Hippocampal formation (tissue), 2 donors: ENCODE measurements at regions not wholly inside any gene's neighbourhood (a gene's known extent, or its start where the extent isn't known, plus 50 kb on each side); places are given as distances from the start of the nearest gene placed in this dataset.
"Not testable (repeated sequence)": the region's sequence is repeated elsewhere in the genome, so short reads cannot be mapped to it uniquely, and the experiment has no call there.

ENCODE experiments used
- DNase-seq, 2 donors: peaks; one replicate each; lab custom pipeline; 2025; lab: John Stamatoyannopoulos, UW

- no peak for DNase-seq
These were observed 890.0 kb upstream of the CITED2 start for GRCh38 chr6:140264431-140264830.

GRCh38 chr6:140258302-140258701 lies 883.9 kb upstream of the CITED2 start:
- DNase-seq = not testable (repeated sequence)

GRCh38 chr6:140256248-140256647 lies 881.8 kb upstream of the CITED2 start:
- no peak for DNase-seq

DNA sequence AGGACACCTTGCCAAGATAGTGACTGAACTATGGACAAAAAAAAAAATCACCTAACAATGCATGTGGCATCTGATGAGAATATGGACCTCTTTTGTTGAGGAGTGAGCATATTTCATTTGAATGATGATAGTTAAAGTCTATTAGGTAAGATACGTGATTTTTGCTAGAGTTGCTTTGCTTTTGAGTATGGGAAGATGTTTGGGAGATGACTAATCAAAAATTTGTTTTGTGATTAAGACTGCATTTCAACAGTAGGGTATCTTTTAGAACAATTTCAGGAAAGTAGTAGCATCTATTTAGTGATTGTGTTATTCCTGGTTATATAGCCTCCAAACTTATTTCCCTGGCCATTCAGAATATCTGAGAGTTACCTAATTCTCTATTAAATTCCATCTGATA lies 878.6 kb upstream of the CITED2 start:
- no peak for DNase-seq

DNA sequence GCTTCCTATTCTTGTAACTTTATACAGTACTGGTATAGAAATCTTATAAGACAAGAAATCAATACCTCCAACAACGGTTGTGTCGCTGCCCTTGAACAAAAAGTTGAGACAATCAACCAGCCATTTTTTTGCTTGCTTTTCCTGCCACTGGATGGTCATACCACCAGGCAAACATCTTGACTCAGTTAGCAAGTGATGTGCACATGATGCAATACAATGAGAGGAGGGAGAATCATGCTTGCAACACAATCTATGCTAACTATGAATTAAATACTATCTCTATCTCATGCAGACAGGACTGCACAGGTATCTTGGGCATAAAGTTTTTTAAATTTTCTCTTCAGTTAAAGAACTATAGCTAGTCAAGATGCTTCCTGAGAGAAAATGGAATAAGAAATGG lies 877.7 kb upstream of the CITED2 start:
- no peak for DNase-seq

GRCh38 chr6:140245296-140246040 lies 871.0 kb upstream of the CITED2 start:
- DNase-seq = no peak

DNA sequence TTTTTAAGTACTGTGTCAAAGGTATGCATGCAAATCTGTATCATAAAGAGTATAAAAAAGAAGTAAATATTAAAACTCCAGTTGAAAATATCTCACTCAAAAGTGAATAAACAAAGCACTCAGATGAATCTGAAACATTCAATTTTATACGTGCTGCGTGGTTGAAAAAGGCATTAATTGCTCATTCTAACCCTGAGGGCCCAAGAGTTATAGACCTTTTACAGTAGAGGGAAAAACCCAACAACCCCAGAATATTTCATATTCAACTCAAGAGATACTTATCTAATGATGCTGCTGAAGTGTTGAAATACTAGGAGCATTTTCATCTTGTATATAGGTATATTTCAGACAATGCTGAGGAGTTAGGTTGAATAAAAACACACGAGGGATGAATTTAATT lies 862.8 kb upstream of the CITED2 start:
- no peak for DNase-seq

GRCh38 chr6:140236732-140237131 lies 862.3 kb upstream of the CITED2 start:
- no peak for DNase-seq

DNA sequence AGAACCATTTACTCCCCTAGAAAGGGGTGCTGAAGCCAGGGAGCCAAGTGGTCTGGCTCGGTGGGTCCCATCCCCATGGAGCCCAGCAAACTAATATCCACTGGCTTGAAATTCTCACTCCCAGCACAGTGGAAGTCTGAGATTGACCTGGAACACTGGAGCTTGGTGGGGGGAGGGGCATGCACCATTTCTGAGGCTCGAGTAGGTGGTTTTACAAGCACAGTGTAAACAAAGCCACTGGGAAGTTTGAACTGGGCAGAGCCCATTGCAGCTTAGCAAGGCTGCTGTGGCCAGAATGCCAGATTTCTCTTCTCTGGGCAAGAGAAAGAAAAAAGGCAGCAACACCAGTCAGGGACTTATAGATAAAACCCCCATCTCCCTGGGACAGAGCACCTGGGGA lies 855.8 kb upstream of the CITED2 start:
- DNase-seq = no peak

DNA sequence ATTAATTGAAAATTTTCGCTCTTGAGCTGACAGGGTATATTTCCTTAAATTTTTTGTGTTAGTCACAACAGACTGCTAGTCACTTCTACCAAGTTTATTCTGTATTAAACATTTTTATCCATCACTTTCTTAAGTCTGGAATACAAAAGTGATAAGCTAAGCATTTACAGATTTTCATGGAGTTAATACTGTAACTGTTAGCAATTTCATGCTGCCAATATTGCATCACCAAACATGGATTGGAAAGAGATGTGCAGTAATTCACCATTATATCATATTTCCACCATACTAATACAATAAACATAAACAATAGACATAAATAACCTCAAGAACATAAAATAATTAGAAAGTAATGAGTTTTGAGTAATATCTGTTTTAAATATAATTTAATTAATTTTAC lies 854.0 kb upstream of the CITED2 start:
- DNase-seq = no peak

GRCh38 chr6:140226637-140227036 lies 852.2 kb upstream of the CITED2 start:
- no peak for DNase-seq

DNA sequence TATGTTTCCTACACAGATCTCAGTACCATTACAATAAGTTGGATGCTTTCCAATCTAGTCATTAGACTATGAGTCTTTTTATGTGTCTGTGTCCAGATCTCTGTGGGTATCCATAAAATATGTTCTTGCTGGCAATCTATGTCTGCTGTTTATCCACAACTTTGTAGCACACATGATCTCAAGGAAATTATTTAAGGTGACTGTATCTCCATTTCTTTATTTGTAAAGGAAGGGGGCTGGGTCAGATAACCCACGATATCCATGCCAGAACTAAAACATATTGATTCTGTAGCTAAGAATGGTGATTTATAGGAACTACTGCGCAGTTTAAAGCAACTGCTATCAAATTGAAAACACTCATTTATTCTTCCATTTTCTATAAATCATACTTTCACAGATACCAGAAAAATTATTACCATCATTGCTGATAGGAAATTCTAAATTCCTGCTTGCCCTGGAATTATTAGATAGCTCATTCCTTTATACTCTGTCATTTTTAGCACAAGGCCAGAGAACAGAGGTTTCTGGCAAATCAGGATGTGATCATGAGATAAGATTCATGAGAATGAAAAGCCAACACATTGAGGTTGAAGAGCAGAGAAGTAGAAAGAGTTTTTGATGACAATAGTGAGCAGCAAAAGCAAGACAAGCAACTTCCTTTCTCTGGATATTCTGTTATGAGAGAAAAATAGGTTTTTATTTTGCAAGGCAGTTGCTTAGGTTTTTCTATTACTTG lies 851.4 kb upstream of the CITED2 start:
- no peak for DNase-seq

GRCh38 chr6:140217283-140217682 lies 842.8 kb upstream of the CITED2 start:
- DNase-seq = no peak

DNA sequence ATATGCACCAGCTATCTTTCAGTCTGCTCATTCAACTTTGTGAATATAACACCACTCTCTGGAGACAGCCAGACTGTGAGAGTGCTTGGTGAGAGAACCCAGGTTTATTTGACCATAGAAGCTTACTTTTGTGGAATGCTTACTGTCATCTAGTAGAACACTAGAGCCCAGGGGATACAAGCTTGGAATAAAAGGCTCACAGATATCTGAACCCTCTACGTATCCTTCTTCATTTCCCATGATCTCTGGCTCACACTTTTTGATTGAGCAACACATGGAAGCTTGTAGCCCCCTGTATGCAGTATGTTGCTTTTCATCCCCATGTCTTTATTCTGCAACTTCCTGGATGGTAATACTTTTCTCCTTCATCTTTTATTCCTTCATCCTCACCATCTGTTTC lies 835.3 kb upstream of the CITED2 start:
- DNase-seq = no peak

DNA sequence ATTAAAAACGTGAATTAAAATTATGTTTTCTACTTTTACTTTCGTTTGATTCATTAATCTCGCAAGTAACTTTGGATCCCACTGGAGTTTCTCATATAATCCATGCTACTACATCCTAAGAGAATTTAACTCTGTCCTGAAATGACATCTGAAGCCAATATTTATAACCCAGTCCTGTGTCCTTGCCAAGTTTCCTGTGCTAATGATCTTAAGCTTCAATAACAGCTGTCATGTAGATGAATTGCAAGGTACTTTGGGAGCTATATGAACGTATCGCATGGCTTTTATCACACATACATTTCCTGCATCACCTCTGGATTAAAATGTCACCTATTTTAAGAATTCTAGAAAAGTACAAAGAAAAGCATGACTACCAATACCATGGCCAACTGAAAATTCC lies 833.8 kb upstream of the CITED2 start:
- no peak for DNase-seq

DNA sequence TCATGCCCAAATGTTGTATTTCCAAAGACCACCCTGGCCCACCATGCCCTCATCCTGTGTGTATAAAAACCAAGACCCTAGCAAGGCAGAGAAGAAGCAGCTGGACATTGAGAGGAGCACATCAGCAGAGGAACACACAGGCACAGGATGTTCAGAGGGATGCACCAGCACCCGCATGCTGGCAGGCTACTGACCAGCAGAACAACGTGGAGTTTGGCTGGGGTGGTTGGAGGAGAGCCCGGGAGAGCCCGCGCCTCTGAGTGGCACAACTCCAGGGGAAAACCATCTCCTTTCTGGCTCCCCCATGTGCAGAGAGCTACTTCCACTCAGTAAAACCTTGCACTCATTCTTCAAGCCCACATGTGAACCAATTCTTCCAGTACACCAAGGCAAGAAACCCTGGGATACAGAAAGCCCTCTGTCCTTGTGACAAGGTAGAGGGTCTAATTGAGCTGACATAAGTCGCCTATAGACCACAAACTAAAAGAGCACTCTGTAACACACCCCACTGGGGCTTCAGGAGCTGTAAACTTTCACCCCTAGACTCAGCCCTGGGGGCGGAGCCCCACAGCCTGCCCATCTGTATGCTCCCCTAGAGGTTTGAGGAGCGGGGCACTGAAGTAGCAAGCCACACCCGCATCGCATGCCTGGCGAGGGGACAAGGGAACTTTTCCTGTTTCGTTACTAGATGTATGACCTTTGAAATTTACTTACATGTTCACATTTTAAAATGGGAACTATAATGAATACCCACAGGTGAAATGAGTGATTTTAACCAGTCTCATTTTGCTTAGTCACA lies 831.5 kb upstream of the CITED2 start:
- DNase-seq = no peak

DNA sequence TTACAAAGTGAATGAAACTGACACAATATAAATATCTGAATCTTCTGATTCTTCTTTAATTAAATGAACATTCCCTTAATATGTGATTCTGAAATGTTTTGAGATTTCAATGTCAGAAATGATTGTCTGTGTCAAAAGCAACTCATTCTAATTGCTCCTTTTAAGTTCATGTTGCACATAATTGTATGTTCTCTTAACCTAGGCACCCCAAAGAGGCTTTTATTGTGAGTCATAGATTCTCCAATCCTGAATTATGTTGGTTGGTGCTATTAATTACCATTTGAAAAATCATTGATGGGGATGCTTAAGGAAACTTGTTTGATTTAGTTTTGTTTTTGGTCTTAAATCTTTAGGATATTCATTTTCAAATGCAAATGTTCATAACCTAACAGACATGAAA lies 829.7 kb upstream of the CITED2 start:
- no peak for DNase-seq

GRCh38 chr6:140203661-140204147 lies 829.3 kb upstream of the CITED2 start:
- no peak for DNase-seq

DNA sequence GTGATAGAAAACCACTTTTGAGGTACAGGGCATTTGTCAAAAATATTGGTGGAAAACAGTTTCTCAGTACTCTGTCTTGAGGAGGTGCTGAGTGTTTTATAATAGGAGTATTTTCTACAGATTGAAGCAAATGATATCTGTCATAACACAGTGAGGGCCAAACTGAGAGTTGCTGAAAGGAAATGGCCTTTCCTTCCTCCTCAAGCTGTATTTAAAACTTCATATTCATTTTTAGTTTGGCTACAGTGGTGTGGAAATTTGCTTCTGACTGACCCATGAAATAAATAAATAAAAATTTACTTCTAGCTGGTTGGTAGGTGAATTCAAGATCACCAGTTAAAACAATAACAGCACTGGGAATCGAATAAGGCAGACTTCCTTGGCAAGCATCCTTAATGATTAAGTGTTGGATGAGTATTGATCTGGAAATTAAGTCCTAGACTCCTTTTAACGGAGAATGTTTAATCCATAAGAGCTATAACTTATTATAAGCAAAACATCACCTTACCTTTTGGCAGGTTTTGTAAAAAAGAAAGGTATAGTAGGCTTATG lies 828.6 kb upstream of the CITED2 start:
- no peak for DNase-seq

GRCh38 chr6:140201787-140202458 lies 827.5 kb upstream of the CITED2 start:
- DNase-seq = no peak

DNA sequence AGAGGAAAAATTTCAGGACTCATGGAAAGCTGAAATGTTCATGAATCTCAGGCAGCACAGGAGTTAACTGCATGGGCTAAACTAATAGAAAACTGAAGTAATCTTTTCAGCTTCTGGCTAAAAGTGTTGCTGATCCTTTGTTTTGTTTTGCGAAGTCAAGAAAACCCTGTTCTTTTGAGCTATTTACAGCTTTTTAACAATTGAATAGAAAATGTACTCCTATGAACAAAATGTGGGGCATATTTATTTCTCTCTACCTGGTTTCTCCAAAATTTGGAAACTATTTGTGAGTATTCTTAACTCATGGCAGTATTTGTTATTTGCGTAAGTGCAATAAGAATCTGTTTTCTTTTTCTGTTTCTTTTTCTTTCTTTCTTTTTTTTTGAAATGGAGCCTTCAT lies 818.8 kb upstream of the CITED2 start:
- DNase-seq = no peak

GRCh38 chr6:140192018-140192417 lies 817.6 kb upstream of the CITED2 start:
- no peak for DNase-seq
